Natural killer cell (primary cell): ENCODE measurements at regions not wholly inside any gene's neighbourhood (a gene's known extent, or its start where the extent isn't known, plus 50 kb on each side); places are given as distances from the start of the nearest gene placed in this dataset.

Source experiments
- ATAC-seq, 3 donors: fragments of 150-1000 bp in 2 of 3; fragments of 200-7000 bp in 1 of 3; cut with Tn5 transposase; 1 replicate in 1 of 3; 2 replicates in 2 of 3; pipeline ENCODE4 v1.10.0; 2021; ENCODE audit warnings: mild to moderate bottlenecking in 2 of 3, moderate library complexity in 2 of 3
- DNase-seq, 2 donors: peaks; one replicate each; pipeline versions ENCODE4 v3.0.0 to v3.0.0-alpha.2; 2013 to 2021; ENCODE audit warnings: mixed read lengths in 1 of 2
- H3K27ac ChIP-seq: one replicate; pipeline ENCODE4 v1.5.1; 2013; ENCODE audit warnings: mild to moderate bottlenecking, low read length
- H3K27me3 ChIP-seq: one replicate; pipeline ENCODE4 v1.6.1; 2013; ENCODE audit warnings: low read length; ENCODE audit not compliant: control insufficient read depth, insufficient read depth
- H3K36me3 ChIP-seq: one replicate; pipeline ENCODE4 v1.6.1; 2013; ENCODE audit warnings: low read length; ENCODE audit not compliant: control insufficient read depth, insufficient read depth
- H3K4me1 ChIP-seq: one replicate; pipeline ENCODE4 v1.6.1; 2013; ENCODE audit warnings: low read length; ENCODE audit not compliant: control insufficient read depth, insufficient read depth
- H3K4me3 ChIP-seq: one replicate; pipeline ENCODE4 v1.5.1; 2013; ENCODE audit warnings: low read length
- H3K9me3 ChIP-seq: one replicate; pipeline ENCODE4 v1.6.1; 2013; ENCODE audit warnings: low read length; ENCODE audit not compliant: control insufficient read depth, insufficient read depth
- H3K27ac Mint-ChIP-seq, 2 donors: one replicate each; pipeline ENCODE4 v1.8.0; 2022; ENCODE audit warnings: mild to moderate bottlenecking in 2 of 2, mixed read lengths in 2 of 2, moderate library complexity in 1 of 2
- H3K27me3 Mint-ChIP-seq, 2 donors: one replicate each; pipeline ENCODE4 v1.8.0; 2022; ENCODE audit warnings: low read depth in 2 of 2, mixed read lengths in 2 of 2
- H3K36me3 Mint-ChIP-seq: one replicate; pipeline ENCODE4 v1.8.0; 2022; ENCODE audit warnings: mixed read lengths
- H3K4me1 Mint-ChIP-seq, 2 donors: one replicate each; pipeline ENCODE4 v1.8.0; 2022; ENCODE audit warnings: mixed read lengths in 2 of 2
- H3K4me3 Mint-ChIP-seq: one replicate; pipeline ENCODE4 v1.8.0; 2022; ENCODE audit warnings: mild to moderate bottlenecking, moderate library complexity, mixed read lengths
- H3K9me3 Mint-ChIP-seq, 2 donors: one replicate each; pipeline ENCODE4 v1.8.0; 2022; ENCODE audit warnings: mixed read lengths in 2 of 2
- WGBS: methylation state at CpG from one replicate; pipeline ENCODE4 v1.1.7; 2013; ENCODE audit warnings: missing lambda C conversion rate; ENCODE audit not compliant: insufficient coverage; 5-methylcytosine and 5-hydroxymethylcytosine counted together
- intact Hi-C: fragments of 100-400 bp; cut with micrococcal nuclease; formaldehyde crosslinking; loops from one replicate; pipeline ENCODE4 v1.14.2; 2022
- TF ChIP-seq, protein P1 (sequence below): fragments of 200-600 bp; IDR thresholded peaks from one replicate; pipeline ENCODE4 v1.8.0; 2022; ENCODE audit warnings: antibody characterized with exemption

DNA sequence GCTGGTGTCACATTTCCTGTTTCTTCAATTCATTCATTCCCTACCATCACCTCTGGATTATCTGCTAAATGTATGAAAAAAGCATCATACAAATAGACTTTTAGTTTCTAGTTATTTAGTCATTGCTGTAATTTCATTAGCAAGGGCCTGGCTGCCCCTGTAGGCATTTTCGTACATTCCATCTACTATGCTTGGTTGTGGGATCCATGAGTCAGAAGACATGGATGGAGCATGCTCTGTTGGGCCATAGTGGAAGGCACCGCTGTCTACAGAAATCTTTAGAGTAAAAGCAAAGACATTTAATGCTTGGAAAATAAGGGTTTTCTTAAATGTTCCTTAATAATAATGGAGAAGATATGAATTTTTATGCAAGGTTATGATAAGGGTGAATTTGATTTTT is 324.8 kb upstream of the MEIS1 start:
- Mint-ChIP-seq H3K9me3 (peaks cover 3 to 6% of the 10 kb centered on the region in 2 donors), H3K4me1 (no peaks in the 10 kb centered on the region), H3K36me3 (no peaks in the 10 kb centered on the region), H3K27ac (no peak overlapping the region), H3K4me3 (no peak overlapping the region), H3K27me3 (no peaks in the 10 kb centered on the region)
- no peaks in the 10 kb centered on the region for H3K9me3 ChIP-seq
- intact Hi-C loops = no loop called here
- H3K36me3 ChIP-seq = no peaks in the 10 kb centered on the region
- ATAC-seq = no peak
- H3K27ac ChIP-seq = no peak overlapping the region
- TF ChIP-seq, protein P1, sequence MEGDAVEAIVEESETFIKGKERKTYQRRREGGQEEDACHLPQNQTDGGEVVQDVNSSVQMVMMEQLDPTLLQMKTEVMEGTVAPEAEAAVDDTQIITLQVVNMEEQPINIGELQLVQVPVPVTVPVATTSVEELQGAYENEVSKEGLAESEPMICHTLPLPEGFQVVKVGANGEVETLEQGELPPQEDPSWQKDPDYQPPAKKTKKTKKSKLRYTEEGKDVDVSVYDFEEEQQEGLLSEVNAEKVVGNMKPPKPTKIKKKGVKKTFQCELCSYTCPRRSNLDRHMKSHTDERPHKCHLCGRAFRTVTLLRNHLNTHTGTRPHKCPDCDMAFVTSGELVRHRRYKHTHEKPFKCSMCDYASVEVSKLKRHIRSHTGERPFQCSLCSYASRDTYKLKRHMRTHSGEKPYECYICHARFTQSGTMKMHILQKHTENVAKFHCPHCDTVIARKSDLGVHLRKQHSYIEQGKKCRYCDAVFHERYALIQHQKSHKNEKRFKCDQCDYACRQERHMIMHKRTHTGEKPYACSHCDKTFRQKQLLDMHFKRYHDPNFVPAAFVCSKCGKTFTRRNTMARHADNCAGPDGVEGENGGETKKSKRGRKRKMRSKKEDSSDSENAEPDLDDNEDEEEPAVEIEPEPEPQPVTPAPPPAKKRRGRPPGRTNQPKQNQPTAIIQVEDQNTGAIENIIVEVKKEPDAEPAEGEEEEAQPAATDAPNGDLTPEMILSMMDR = no peak
- H3K4me3 ChIP-seq = no peak overlapping the region
- 92% methylated on average over 2 of the region's 2 CpGs for WGBS
- no peak for DNase-seq
- no peaks in the 10 kb centered on the region for H3K4me1 ChIP-seq
- no peaks in the 10 kb centered on the region for H3K27me3 ChIP-seq

DNA sequence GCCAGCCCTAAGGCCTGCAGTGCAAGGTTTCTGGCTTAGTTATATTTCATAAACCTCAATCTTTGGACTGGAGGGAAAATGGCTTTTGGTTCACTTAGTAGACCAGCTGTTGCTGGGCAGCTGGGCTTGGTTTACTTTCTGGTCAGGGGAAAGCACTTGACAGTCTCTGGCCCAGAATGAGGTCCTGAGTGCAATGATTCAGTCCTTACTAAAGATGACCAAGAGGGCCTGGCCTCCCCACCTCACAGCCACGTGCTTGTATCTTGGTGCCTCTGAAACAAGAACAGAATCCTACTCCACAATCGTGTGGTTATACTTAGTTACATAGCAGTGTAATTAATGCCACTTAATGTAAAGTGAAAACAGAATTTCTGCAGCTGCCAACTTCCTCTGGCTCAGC is 325.5 kb upstream of the MEIS1 start:
- H3K4me3 Mint-ChIP-seq = no peak overlapping the region
- H3K36me3 ChIP-seq = no peaks in the 10 kb centered on the region
- H3K4me3 ChIP-seq = no peak overlapping the region
- no peaks in the 10 kb centered on the region for H3K4me1 ChIP-seq
- H3K9me3 ChIP-seq = no peaks in the 10 kb centered on the region
- no peaks in the 10 kb centered on the region for H3K36me3 Mint-ChIP-seq
- H3K27me3 ChIP-seq = no peaks in the 10 kb centered on the region
- TF ChIP-seq, protein P1 = no peak
- 81% methylated on average over 2 of the region's 2 CpGs for WGBS
- DNase-seq (no peak), ATAC-seq (no peak)
- no peaks in the 10 kb centered on the region for H3K27me3 Mint-ChIP-seq
- intact Hi-C loops = no loop called here
- no peak overlapping the region for H3K27ac Mint-ChIP-seq
- H3K27ac ChIP-seq = no peak overlapping the region
- H3K4me1 Mint-ChIP-seq = no peaks in the 10 kb centered on the region
- peaks cover 3 to 6% of the 10 kb centered on the region in 2 donors for H3K9me3 Mint-ChIP-seq

DNA sequence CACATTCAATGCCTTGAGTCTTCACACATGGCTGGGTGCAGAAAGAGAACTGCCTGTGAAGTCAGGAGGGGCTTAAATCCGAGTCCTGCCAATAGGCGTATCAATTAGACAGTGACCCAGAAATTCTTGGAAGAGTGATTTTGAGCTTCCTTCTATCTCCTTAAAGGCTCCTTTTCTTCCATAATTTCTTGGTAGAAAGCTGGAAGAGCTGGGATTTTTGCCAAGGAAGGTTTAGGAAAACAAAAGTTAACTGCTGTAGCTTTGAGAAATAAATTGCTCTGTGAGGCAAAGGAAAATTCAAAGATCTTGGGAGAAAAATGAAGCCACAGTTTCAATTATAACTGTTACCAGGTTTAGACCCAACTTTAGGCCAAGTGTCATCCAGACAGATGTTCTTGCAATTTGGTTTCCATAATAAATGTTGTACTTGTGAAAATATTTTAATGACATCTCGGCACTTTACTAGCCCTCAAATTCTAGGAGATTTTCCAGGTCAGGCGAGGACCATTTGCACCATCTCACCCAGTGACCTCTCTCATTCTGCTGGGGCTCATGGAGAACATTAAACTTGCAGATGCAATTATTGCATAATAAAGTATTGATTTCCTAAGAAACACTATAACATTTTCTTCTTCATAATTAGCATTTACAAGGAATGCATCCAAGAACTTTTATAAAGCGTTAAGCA is 329.7 kb upstream of the MEIS1 start:
- H3K27ac ChIP-seq = no peak overlapping the region
- H3K27ac Mint-ChIP-seq = no peak overlapping the region
- no peaks in the 10 kb centered on the region for H3K27me3 Mint-ChIP-seq
- H3K9me3 Mint-ChIP-seq = peaks cover 0 to 4% of the 10 kb centered on the region in 2 donors
- intact Hi-C loops = no loop called here
- no peak overlapping the region for H3K4me3 Mint-ChIP-seq
- H3K4me1 Mint-ChIP-seq = no peaks in the 10 kb centered on the region
- H3K36me3 ChIP-seq = no peaks in the 10 kb centered on the region
- no peak for ATAC-seq
- WGBS = 90% methylated on average over 4 of the region's 5 CpGs
- H3K4me1 ChIP-seq = no peaks in the 10 kb centered on the region
- no peaks in the 10 kb centered on the region for H3K9me3 ChIP-seq
- H3K4me3 ChIP-seq = no peak overlapping the region
- no peak for DNase-seq
- no peaks in the 10 kb centered on the region for H3K36me3 Mint-ChIP-seq
- TF ChIP-seq, protein P1 = no peak
- H3K27me3 ChIP-seq = no peaks in the 10 kb centered on the region

DNA sequence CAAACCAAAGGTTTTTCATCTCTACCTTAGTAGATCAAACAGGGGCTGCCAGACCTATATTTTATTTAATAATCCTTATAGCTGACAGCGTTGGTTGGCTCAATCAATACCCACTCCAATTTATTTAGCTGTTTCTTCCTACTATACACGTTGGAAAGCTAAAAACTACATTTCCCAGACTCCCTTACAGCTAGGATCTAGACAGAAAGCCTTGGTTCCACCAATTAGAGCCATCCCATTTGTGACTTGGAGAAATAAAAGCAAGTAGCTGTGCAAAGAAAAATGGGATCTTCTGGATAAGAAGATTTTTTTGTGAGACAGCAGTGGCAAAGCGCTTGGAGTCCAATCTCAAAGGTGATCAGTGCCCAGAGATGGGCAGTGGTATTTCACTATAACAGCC is 331.3 kb upstream of the MEIS1 start:
- no peak overlapping the region for H3K27ac ChIP-seq
- peaks cover 0 to 4% of the 10 kb centered on the region in 2 donors for H3K9me3 Mint-ChIP-seq
- H3K4me1 Mint-ChIP-seq = no peaks in the 10 kb centered on the region
- intact Hi-C loops = no loop called here
- H3K27me3 ChIP-seq = no peaks in the 10 kb centered on the region
- H3K27ac Mint-ChIP-seq = no peak overlapping the region
- TF ChIP-seq, protein P1 = no peak
- no peaks in the 10 kb centered on the region for H3K36me3 ChIP-seq
- H3K4me3 ChIP-seq = no peak overlapping the region
- 91% methylated on average over 3 of the region's 3 CpGs for WGBS
- no peak overlapping the region for H3K4me3 Mint-ChIP-seq
- H3K27me3 Mint-ChIP-seq = no peaks in the 10 kb centered on the region
- no peak for ATAC-seq
- H3K4me1 ChIP-seq = no peaks in the 10 kb centered on the region
- H3K9me3 ChIP-seq = no peaks in the 10 kb centered on the region
- H3K36me3 Mint-ChIP-seq = no peaks in the 10 kb centered on the region
- DNase-seq = no peak
